Esophagus squamous epithelium (tissue), 5 donors: ENCODE measurements at regions not wholly inside any gene's neighbourhood (a gene's known extent, or its start where the extent isn't known, plus 50 kb on each side); places are given as distances from the start of the nearest gene placed in this dataset.
A peak's percentile ranks its signal among the peaks of the same experiment; 100 is the strongest.

ENCODE experiments used
- DNase-seq: peaks from one replicate; lab custom pipeline; 2025; lab: John Stamatoyannopoulos, UW
- H3K27ac ChIP-seq, 4 donors: fragments of 200-600 bp; sonication (generic); one replicate each; pipeline ENCODE4 v1.5.1; 2016 to 2019; ENCODE audit warnings: mild to moderate bottlenecking in 1 of 4
- H3K27me3 ChIP-seq, 4 donors: fragments of 200-600 bp; sonication (generic); 1 replicate in 3 of 4; 2 replicates in 1 of 4; pipeline versions ENCODE4 v1.5.1 to v1.6.0; 2017 to 2021; ENCODE audit warnings: antibody characterized with exemption in 1 of 4
- H3K36me3 ChIP-seq, 3 donors: fragments of 200-600 bp; sonication (generic); one replicate each; pipeline ENCODE4 v1.5.1; 2016 to 2019
- H3K4me1 ChIP-seq, 3 donors: fragments of 200-600 bp; sonication (generic); one replicate each; pipeline ENCODE4 v1.5.1; 2017 to 2019
- H3K4me3 ChIP-seq, 4 donors: fragments of 200-600 bp; sonication (generic); 1 replicate in 3 of 4; 2 replicates in 1 of 4; pipeline ENCODE4 v1.5.1; 2016 to 2019; ENCODE audit warnings: mild to moderate bottlenecking in 2 of 4, moderate library complexity in 1 of 4
- H3K9me3 ChIP-seq, 3 donors: fragments of 200-600 bp; sonication (generic); one replicate each; pipeline ENCODE4 v1.5.1; 2016 to 2019
- POLR2A ChIP-seq, 4 donors: fragments of 450-650 bp; IDR thresholded peaks; one replicate each; pipeline ENCODE4 v1.6.1; 2017; ENCODE audit warnings: antibody characterized with exemption in 4 of 4, mild to moderate bottlenecking in 4 of 4, moderate library complexity in 3 of 4
- WGBS, 2 donors: methylation state at CpG; one replicate each; pipeline ENCODE4 v1.1.5; 2018; 5-methylcytosine and 5-hydroxymethylcytosine counted together
- intact Hi-C: fragments of 100-400 bp; cut with DNase I; formaldehyde crosslinking; loops from one replicate; pipeline ENCODE4 v1.15.0; 2022
- TF ChIP-seq, protein P1 (sequence below), 6 experiments: fragments of 450-650 bp in 4 of 6; fragments of 200-600 bp in 2 of 6; sonication (generic) in 2 of 6; IDR thresholded peaks; one replicate each; pipeline ENCODE4 v1.5.1; 2016 to 2019; ENCODE audit warnings: antibody characterized with exemption in 6 of 6, mild to moderate bottlenecking in 4 of 6, moderate library complexity in 4 of 6
- donor health status: DM: yes; HTN: yes; CAD: no.

DNA sequence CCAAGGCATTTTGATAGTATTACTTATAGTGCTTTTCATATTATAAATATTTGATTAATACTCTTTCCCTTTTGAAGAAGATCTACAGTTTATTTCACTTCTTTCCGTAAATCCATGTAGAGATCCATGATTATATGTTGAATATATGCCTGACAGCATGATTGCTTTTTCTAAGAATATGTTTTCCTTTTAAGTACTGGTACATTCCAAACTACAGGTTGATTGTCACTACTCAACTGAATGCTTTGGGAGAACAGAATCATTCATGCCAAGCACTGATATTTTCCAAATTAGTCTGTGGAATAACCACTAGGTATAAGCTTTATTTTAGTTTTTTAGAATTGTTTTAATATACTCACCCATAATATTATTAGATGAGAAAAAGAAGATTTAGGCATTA lies 330.2 kb downstream of the BCKDHB start:
- TF ChIP-seq POLR2A (IDR thresholded peaks at IDR 0.05): no peak
- TF ChIP-seq, protein P1, sequence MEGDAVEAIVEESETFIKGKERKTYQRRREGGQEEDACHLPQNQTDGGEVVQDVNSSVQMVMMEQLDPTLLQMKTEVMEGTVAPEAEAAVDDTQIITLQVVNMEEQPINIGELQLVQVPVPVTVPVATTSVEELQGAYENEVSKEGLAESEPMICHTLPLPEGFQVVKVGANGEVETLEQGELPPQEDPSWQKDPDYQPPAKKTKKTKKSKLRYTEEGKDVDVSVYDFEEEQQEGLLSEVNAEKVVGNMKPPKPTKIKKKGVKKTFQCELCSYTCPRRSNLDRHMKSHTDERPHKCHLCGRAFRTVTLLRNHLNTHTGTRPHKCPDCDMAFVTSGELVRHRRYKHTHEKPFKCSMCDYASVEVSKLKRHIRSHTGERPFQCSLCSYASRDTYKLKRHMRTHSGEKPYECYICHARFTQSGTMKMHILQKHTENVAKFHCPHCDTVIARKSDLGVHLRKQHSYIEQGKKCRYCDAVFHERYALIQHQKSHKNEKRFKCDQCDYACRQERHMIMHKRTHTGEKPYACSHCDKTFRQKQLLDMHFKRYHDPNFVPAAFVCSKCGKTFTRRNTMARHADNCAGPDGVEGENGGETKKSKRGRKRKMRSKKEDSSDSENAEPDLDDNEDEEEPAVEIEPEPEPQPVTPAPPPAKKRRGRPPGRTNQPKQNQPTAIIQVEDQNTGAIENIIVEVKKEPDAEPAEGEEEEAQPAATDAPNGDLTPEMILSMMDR (IDR thresholded peaks at IDR 0.05): no peak
- WGBS, 2 donors: 85 to 100% methylated on average over 1 of the region's 1 CpG
- intact Hi-C loops: no loop called here
- H3K9me3 ChIP-seq: no peaks in the 10 kb centered on the region
- no peak overlapping the region for H3K4me3 ChIP-seq
- H3K27ac ChIP-seq: no peak overlapping the region
- no peaks in the 10 kb centered on the region for H3K27me3 ChIP-seq
- no peak for DNase-seq
- H3K4me1 ChIP-seq: peaks cover 0 to 24% (median 0%) of the 10 kb centered on the region in 3 donors
- no peaks in the 10 kb centered on the region for H3K36me3 ChIP-seq

DNA sequence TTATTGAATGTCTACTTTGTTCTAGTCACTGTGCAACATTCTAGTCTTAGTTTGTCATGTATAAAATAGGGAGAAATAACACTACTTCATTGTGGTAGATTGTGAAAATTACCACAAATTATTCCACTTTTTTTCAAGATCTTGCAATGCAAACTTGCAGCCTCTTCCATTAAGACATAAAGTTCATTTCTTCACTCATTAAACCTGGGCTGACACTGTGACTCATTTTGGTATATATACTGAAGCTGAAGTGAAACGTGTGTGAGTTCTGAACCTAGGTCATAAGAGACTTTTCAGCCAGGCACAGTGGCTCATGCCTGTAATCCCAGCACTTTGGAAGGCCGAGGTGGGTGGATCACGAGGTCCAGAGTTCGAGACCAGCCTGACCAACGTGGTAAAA lies 329.0 kb downstream of the BCKDHB start:
- H3K27ac ChIP-seq: peak overlapping the region in 1 of 4 donors; percentile 40
- DNase-seq: no peak
- H3K4me3 ChIP-seq: no peak overlapping the region
- no peaks in the 10 kb centered on the region for H3K9me3 ChIP-seq
- H3K36me3 ChIP-seq: no peaks in the 10 kb centered on the region
- intact Hi-C loops: no loop called here
- no peaks in the 10 kb centered on the region for H3K27me3 ChIP-seq
- peaks cover 0 to 19% (median 0%) of the 10 kb centered on the region in 3 donors for H3K4me1 ChIP-seq
- TF ChIP-seq, protein P1 (IDR thresholded peaks at IDR 0.05): no peak
- no peak for TF ChIP-seq POLR2A (IDR thresholded peaks at IDR 0.05)
- 77 to 81% methylated on average over 5 of the region's 5 CpGs for WGBS, 2 donors

DNA sequence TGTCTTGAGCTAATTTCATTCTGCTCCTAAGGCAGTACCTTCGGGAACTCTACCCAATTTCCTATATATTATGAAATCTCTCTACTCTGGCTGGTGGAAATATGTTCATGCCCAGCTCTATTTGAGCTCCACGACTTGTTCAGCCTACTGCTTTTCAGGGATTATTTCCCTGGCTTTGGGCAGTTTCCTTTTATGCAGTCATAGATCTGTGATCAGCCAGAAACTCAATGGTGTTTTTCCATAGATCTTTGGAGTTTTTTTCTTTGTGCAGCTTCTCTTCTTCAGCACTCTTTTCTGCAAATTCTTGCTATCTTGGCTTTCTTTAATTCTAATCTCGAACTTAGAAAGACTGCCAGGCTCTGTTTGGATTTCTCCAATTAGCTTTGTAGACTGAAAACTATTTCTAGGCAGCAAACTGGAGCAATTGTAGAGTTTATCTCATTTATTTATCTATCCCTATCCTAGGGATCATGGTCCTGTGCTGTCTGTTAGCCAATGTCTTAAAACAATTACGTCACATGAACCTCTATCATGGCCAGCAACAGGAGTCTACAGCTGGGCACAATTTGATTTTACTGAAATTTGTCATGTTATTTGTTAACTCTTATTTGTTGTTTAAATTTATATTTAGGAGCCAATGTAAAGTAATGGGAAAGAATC lies 328.4 kb downstream of the BCKDHB start:
- no peaks in the 10 kb centered on the region for H3K9me3 ChIP-seq
- no peaks in the 10 kb centered on the region for H3K36me3 ChIP-seq
- H3K4me1 ChIP-seq: peaks cover 0 to 17% (median 0%) of the 10 kb centered on the region in 3 donors
- TF ChIP-seq, protein P1 (IDR thresholded peaks at IDR 0.05): no peak
- no peak for TF ChIP-seq POLR2A (IDR thresholded peaks at IDR 0.05)
- peak overlapping the region in 2 of 4 donors; percentile 35 to 40 for H3K27ac ChIP-seq
- DNase-seq: no peak
- no peak overlapping the region for H3K4me3 ChIP-seq
- intact Hi-C loops: no loop called here
- H3K27me3 ChIP-seq: no peaks in the 10 kb centered on the region
- WGBS, 2 donors: 43 to 47% methylated on average over 4 of the region's 4 CpGs

DNA sequence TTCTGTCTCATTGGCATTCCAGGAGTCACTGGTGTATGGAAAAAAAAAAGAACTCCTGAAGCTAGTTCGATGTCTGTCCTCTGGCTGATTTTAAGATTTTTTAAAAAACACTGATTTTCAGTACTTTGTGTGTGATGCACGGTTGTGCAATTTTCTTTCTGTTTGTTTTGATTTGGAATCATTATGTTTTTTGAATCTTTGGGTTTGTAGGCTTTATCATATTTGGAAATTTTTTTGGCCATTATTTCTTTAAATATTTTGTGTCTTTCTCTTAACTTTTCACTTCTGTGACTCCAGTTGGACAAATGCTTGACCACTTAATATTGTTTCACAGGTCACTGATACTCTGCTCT lies 327.2 kb downstream of the BCKDHB start:
- TF ChIP-seq, protein P1 (IDR thresholded peaks at IDR 0.05): no peak
- TF ChIP-seq POLR2A (IDR thresholded peaks at IDR 0.05): no peak
- Histone ChIP-seq H3K9me3 (no peaks in the 10 kb centered on the region), H3K36me3 (no peaks in the 10 kb centered on the region), H3K4me3 (no peak overlapping the region), H3K27ac (no peak overlapping the region), H3K27me3 (no peaks in the 10 kb centered on the region), H3K4me1 (peaks cover 0 to 7% (median 0%) of the 10 kb centered on the region in 3 donors)
- no peak for DNase-seq
- intact Hi-C loops: no loop called here
- WGBS, 2 donors: 64 to 70% methylated on average over 2 of the region's 2 CpGs

DNA sequence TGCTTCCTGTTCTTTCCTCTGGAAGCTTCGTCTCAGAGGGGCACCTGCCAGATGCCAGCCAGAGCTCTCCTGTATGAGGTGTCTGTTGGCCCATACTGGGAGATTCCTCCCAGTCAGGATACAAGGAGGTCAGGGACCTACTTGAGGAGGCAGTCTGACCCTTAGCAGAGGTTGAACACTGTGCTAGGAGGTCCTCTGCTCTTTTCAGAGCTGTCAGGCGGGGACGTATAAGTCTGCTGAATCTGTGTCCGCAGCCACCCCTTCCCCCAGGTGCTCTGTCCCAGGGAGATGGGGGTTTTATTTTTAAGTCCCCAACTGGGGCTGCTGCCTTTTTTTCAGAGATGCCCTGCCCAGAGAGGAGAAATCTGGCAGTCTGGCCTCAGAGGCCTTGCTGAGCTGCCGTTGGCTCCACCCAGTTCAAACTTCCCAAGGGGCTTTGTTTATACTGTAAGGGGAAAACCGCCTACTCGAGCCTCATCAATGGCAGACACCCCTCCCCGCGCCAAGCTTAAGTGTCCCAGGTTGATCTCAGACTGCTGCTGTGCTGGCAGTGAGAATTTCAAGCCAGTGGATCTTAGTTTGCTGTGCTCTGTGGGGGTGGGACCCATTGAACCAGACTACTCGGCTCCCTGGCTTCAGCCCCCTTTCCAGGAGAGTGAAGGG lies 326.7 kb downstream of the BCKDHB start:
- peaks cover 0 to 7% (median 0%) of the 10 kb centered on the region in 3 donors for H3K4me1 ChIP-seq
- DNase-seq: no peak
- no peaks in the 10 kb centered on the region for H3K36me3 ChIP-seq
- no peak for TF ChIP-seq POLR2A (IDR thresholded peaks at IDR 0.05)
- TF ChIP-seq, protein P1 (IDR thresholded peaks at IDR 0.05): no peak
- 70 to 85% methylated on average over 1 to 2 of the region's 10 CpGs for WGBS, 2 donors
- no peaks in the 10 kb centered on the region for H3K9me3 ChIP-seq
- no peak overlapping the region for H3K4me3 ChIP-seq
- no peak overlapping the region for H3K27ac ChIP-seq
- no peaks in the 10 kb centered on the region for H3K27me3 ChIP-seq
- intact Hi-C loops: no loop called here
